A549 (cell line): ENCODE measurements at regions not wholly inside any gene's neighbourhood (a gene's known extent, or its start where the extent isn't known, plus 50 kb on each side); places are given as distances from the start of the nearest gene placed in this dataset.

ENCODE experiments used
- TF ChIP-seq, protein P1 (sequence below): fragments of 200-600 bp; sonication (generic); IDR thresholded peaks from 2 replicates; pipeline ENCODE4 v1.6.1; 2016; ENCODE audit warnings: antibody characterized with exemption, mild to moderate bottlenecking, moderate library complexity
- TF ChIP-seq, protein P2 (sequence below): IDR thresholded peaks from 2 replicates; pipeline ENCODE4 v1.6.1; 2012

DNA sequence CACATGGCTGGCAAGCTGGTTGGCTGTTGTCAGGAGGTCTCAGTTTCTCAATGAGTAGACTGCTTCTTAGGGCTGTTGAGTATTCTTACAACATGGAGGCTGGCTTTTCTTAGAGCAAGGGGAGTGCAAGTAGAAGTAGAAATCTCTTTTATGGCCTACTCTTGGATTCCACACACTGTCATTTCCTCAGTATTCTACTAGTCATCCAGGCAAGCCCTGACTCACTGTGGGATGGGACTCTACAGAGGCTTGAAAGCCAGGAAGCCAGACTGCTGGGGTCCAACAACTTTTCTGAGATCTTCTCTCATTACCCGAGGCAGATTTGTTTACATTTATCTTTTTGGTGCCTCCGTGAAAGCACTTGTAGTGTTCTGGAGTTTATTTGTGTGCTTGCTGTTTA is 196.2 kb upstream of the APP start:
- TF ChIP-seq, protein P1, sequence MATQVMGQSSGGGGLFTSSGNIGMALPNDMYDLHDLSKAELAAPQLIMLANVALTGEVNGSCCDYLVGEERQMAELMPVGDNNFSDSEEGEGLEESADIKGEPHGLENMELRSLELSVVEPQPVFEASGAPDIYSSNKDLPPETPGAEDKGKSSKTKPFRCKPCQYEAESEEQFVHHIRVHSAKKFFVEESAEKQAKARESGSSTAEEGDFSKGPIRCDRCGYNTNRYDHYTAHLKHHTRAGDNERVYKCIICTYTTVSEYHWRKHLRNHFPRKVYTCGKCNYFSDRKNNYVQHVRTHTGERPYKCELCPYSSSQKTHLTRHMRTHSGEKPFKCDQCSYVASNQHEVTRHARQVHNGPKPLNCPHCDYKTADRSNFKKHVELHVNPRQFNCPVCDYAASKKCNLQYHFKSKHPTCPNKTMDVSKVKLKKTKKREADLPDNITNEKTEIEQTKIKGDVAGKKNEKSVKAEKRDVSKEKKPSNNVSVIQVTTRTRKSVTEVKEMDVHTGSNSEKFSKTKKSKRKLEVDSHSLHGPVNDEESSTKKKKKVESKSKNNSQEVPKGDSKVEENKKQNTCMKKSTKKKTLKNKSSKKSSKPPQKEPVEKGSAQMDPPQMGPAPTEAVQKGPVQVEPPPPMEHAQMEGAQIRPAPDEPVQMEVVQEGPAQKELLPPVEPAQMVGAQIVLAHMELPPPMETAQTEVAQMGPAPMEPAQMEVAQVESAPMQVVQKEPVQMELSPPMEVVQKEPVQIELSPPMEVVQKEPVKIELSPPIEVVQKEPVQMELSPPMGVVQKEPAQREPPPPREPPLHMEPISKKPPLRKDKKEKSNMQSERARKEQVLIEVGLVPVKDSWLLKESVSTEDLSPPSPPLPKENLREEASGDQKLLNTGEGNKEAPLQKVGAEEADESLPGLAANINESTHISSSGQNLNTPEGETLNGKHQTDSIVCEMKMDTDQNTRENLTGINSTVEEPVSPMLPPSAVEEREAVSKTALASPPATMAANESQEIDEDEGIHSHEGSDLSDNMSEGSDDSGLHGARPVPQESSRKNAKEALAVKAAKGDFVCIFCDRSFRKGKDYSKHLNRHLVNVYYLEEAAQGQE, result no peak
- TF ChIP-seq, protein P2, sequence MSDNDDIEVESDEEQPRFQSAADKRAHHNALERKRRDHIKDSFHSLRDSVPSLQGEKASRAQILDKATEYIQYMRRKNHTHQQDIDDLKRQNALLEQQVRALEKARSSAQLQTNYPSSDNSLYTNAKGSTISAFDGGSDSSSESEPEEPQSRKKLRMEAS, result no peak
